ENCODE measurements at regions not wholly inside any gene's neighbourhood (a gene's known extent, or its start where the extent isn't known, plus 50 kb on each side); places are given as distances from the start of the nearest gene placed in this dataset.

- peak in 1 of 2 donors; percentile 6 for DNase-seq (ENCODE audit: low read depth in 1 of 2, low spot score in 1 of 2)
- TF ChIP-seq CTCF (IDR thresholded peaks at IDR 0.05; ENCODE audit: low read depth, low read length) = no peak
These were observed 53.7 kb upstream of the PARD3B start for GRCh38 chr2:204491528-204491927.

GRCh38 chr2:204492417-204492816, 52.9 kb upstream of the PARD3B start:
- H3K4me1 ChIP-seq (ENCODE audit: low read depth) = no peaks in the 10 kb centered on the region
- no peak overlapping the region for H3K4me3 ChIP-seq
- no peak for TF ChIP-seq CTCF (IDR thresholded peaks at IDR 0.05; ENCODE audit: low read depth, low read length)
- no peaks in the 10 kb centered on the region for H3K36me3 ChIP-seq
- H3K9me3 ChIP-seq (ENCODE audit: low read depth) = no peaks in the 10 kb centered on the region
- DNase-seq (ENCODE audit: low read depth in 1 of 2, low spot score in 1 of 2) = no peak
- no peak overlapping the region for H3K27ac ChIP-seq
- no peaks in the 10 kb centered on the region for H3K27me3 ChIP-seq

More at GRCh38 chr2:204491528-204491927, 53.7 kb upstream of the PARD3B start:
- no peaks in the 10 kb centered on the region for H3K9me3 ChIP-seq (ENCODE audit: low read depth)
- H3K27ac ChIP-seq = no peak overlapping the region
- no peaks in the 10 kb centered on the region for H3K4me1 ChIP-seq (ENCODE audit: low read depth)
- H3K4me3 ChIP-seq = no peak overlapping the region
- H3K36me3 ChIP-seq = no peaks in the 10 kb centered on the region
- H3K27me3 ChIP-seq = no peaks in the 10 kb centered on the region

- no peak for DNase-seq (ENCODE audit: low read depth in 1 of 2, low spot score in 1 of 2)
- Histone ChIP-seq H3K27me3 (no peaks in the 10 kb centered on the region), H3K9me3 (ENCODE audit: low read depth) (no peaks in the 10 kb centered on the region), H3K4me3 (no peak overlapping the region), H3K36me3 (no peaks in the 10 kb centered on the region), H3K4me1 (ENCODE audit: low read depth) (no peaks in the 10 kb centered on the region), H3K27ac (no peak overlapping the region)
- no peak for TF ChIP-seq CTCF (IDR thresholded peaks at IDR 0.05; ENCODE audit: low read depth, low read length)
These were observed 50.6 kb upstream of the PARD3B start for GRCh38 chr2:204494681-204495080.

GRCh38 chr2:204495381-204495780, 49.9 kb upstream of the PARD3B start:
- Histone ChIP-seq H3K27me3 (no peaks in the 10 kb centered on the region), H3K4me1 (ENCODE audit: low read depth) (no peaks in the 10 kb centered on the region), H3K27ac (no peak overlapping the region), H3K9me3 (ENCODE audit: low read depth) (no peaks in the 10 kb centered on the region), H3K36me3 (no peaks in the 10 kb centered on the region), H3K4me3 (no peak overlapping the region)
- TF ChIP-seq CTCF (IDR thresholded peaks at IDR 0.05; ENCODE audit: low read depth, low read length) = no peak
- DNase-seq (ENCODE audit: low read depth in 1 of 2, low spot score in 1 of 2) = no peak
